NB4 (cell line): ENCODE measurements at regions not wholly inside any gene's neighbourhood (a gene's known extent, or its start where the extent isn't known, plus 50 kb on each side); places are given as distances from the start of the nearest gene placed in this dataset.
A peak's percentile ranks its signal among the peaks of the same experiment; 100 is the strongest.

Source experiments
- DNase-seq: peaks from one replicate; pipeline ENCODE4 v3.0.0; 2010; ENCODE audit warnings: low read depth
- H3K4me3 ChIP-seq: one replicate; pipeline ENCODE4 v1.5.1; 2011; ENCODE audit warnings: mild to moderate bottlenecking, low read depth, low read length, moderate library complexity
- MYC ChIP-seq: IDR thresholded peaks from 2 replicates; pipeline ENCODE4 v1.6.1; 2011; ENCODE audit warnings: low read depth, low read length
- POLR2A ChIP-seq: IDR thresholded peaks from 2 replicates; pipeline ENCODE4 v1.6.1; 2011; ENCODE audit warnings: mild to moderate bottlenecking; ENCODE audit not compliant: insufficient read length; ENCODE audit errors: extremely low read depth
- TF ChIP-seq, protein P1 (sequence below): IDR thresholded peaks from 2 replicates; pipeline ENCODE4 v1.6.1; 2011; ENCODE audit warnings: low read depth, low read length
- TF ChIP-seq, protein P2 (sequence below): IDR thresholded peaks from one replicate; pipeline ENCODE4 v1.5.1; 2012; ENCODE audit warnings: low read depth, low read length

DNA sequence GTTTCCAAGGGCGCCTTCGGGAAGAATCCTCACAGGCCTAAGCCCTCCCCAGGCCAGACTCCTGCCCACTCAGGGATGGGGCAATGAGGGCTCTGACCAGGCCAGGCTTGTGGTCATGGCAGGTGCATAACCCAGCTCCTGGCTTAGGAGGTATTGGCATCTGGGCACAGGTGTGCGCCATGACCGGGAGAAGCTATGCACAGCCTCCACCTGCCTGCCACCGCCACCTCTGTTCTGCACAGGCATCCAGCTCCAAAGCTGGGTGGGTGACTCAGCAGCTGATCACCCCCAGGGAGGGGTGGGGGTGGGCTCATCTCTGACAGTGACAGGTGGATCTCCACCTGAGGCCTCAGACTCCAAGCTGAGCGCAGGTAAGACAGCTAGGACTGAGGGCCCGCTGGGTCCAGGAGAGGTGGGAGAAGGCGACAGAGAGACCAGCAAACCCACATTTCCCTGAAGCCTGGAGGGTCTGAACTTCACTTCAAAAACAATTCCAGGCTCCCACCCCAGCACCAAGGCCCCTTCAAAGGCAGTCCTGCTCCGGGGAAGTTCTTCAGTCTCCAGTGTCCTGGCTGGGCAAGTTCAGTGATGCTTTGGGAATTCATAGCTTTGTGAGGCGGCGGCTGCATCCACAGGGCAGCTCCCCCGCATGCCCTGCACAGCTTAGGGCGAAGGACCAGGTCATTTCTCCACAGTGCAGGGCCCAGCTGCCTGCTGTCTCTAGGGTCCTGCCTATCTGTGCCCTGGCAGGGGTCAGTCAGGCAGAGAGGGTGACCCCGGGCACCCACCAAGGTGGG lies 121.6 kb upstream of the SMURF2 start:
- no peak for DNase-seq
- H3K4me3 ChIP-seq: no peak overlapping the region
- no peak for TF ChIP-seq MYC
- TF ChIP-seq, protein P1, sequence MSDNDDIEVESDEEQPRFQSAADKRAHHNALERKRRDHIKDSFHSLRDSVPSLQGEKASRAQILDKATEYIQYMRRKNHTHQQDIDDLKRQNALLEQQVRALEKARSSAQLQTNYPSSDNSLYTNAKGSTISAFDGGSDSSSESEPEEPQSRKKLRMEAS: no peak
- no peak for TF ChIP-seq POLR2A
- TF ChIP-seq, protein P2, sequence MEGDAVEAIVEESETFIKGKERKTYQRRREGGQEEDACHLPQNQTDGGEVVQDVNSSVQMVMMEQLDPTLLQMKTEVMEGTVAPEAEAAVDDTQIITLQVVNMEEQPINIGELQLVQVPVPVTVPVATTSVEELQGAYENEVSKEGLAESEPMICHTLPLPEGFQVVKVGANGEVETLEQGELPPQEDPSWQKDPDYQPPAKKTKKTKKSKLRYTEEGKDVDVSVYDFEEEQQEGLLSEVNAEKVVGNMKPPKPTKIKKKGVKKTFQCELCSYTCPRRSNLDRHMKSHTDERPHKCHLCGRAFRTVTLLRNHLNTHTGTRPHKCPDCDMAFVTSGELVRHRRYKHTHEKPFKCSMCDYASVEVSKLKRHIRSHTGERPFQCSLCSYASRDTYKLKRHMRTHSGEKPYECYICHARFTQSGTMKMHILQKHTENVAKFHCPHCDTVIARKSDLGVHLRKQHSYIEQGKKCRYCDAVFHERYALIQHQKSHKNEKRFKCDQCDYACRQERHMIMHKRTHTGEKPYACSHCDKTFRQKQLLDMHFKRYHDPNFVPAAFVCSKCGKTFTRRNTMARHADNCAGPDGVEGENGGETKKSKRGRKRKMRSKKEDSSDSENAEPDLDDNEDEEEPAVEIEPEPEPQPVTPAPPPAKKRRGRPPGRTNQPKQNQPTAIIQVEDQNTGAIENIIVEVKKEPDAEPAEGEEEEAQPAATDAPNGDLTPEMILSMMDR: no peak

GRCh38 chr17:64783031-64783461 lies 120.9 kb upstream of the SMURF2 start:
- H3K4me3 ChIP-seq: no peak overlapping the region
- DNase-seq: peak; percentile 39
- TF ChIP-seq, protein P2: no peak
- TF ChIP-seq, protein P1: no peak
- no peak for TF ChIP-seq MYC
- TF ChIP-seq POLR2A: no peak

GRCh38 chr17:64781810-64782555 lies 119.9 kb upstream of the SMURF2 start:
- no peak for DNase-seq
- H3K4me3 ChIP-seq: no peak overlapping the region
- TF ChIP-seq POLR2A (no peak), MYC (no peak)
- TF ChIP-seq, protein P1: no peak
- TF ChIP-seq, protein P2: no peak

DNA sequence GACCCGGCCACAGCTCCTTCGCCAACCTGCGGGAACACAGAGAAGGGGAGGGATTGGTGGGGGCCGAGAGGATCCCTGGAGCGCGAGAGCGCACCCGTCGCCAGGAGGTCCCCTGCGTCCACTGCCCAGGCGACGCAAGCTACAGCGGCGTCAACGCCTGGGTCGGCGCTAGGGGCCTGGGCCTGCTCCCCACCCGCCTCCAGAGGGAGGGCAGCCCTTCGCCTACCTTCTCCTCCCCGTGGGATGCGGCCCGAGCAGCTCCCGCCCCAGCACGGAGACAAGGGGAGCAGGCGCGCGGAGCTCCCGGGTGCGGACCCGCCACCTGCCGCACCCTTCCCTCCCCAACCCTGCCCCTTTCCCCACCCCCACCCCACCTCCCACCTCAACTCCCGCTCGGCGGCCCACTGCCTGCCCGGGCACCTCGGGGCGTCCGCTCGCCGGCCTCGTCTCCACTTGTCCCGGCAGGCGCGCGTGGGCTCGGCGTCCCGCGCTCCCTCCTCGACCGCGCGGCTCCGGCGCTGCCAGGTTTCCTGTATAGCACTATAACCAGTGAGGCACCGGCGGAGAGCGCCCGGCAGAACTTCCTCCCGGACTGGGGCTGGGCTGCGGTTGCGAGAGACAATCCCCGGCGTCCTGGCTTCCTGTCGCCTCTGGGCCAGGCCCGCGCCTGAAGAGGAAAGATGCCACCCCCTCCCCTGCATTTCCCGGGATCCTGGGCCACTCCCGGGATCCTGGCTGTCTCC lies 119.1 kb upstream of the SMURF2 start:
- peak overlapping the region; percentile 48 for H3K4me3 ChIP-seq
- TF ChIP-seq, protein P2: no peak
- TF ChIP-seq POLR2A: no peak
- TF ChIP-seq, protein P1: no peak
- peak; percentile 81 for DNase-seq

DNA sequence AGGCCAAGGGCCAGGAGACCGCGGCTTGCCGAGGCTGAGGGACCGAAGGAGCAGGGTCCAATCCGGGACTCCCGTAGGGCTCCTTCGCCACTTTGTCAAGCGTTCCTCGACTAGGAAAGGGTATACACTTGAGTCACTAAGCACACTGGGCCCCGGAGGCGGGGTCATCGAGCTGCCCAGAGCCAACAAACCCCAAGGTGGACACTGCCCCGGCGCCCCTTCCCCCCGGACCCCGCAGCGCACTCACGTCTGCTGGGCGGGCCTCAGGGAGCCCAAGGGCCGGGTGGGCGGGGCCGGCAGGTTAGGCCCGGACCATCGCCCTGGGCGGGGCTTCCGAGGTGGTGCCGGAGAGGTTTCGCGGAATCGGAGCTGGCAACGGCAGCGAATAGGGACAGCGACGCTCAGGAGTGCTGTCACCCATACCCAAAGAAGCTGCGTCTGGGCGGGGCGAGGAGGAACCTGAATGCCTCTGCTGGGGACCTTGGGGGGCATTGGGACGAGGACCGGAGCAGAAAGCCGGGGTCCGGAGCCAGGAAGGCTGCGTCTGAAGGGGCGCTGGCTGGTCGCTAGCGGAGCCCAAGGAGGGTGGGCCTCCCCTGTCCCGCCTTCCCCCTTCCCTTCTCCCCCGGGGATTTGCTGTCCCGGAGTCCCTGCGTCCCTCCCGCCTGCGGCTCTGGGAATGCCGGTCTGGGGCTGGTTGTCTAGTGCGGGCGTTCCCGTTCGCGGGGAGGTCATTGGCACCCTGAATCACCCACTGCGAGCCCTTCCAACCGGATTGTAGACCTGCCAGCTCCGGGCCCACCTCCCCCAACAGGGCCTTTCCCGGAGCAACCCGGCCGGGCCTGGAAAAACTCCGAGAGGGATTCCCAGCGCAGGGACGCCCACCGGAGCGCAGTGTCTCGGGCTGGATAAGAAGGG lies 118.2 kb upstream of the SMURF2 start:
- no peak for TF ChIP-seq POLR2A
- TF ChIP-seq, protein P1: no peak
- TF ChIP-seq, protein P2: no peak
- no peak for TF ChIP-seq MYC
- H3K4me3 ChIP-seq: peak overlapping the region; percentile 48
- DNase-seq: peak; percentile 20
